MCF 10A (cell line): ENCODE measurements at regions not wholly inside any gene's neighbourhood (a gene's known extent, or its start where the extent isn't known, plus 50 kb on each side); places are given as distances from the start of the nearest gene placed in this dataset.
A peak's percentile ranks its signal among the peaks of the same experiment; 100 is the strongest.

Experiments
- BruUV-seq: library from RNA; stranded (reverse); fragments of 400-500 nt; replicated peaks from 2 replicates; lab custom pipeline; 2021; lab: Mats Ljungman, UMichigan
- CTCF ChIA-PET: fragments of 300-600 bp; sonication (Branson Sonifier 250); formaldehyde crosslinking; extraction: SDS; loops from one replicate; lab custom pipeline; 2021; ENCODE audit warnings: antibody characterized with exemption, inconsistent platforms; lab: Yijun Ruan, JAX
- POLR2A ChIA-PET: fragments of 300-600, 350-650 bp; sonication (Branson Sonifier 250); formaldehyde crosslinking; extraction: SDS; loops from one replicate; lab custom pipeline; 2020; ENCODE audit warnings: antibody characterized with exemption, inconsistent platforms; lab: Yijun Ruan, JAX
- DNase-seq: peaks from one replicate; pipeline ENCODE4 v3.0.0-alpha.2; 2018; ENCODE audit not compliant: unreplicated experiment
- H3K27ac Mint-ChIP-seq: one replicate; pipeline ENCODE4 v1.8.0; 2022; ENCODE audit warnings: mild to moderate bottlenecking, low read depth, mixed read lengths; ENCODE audit not compliant: unreplicated experiment
- H3K27me3 Mint-ChIP-seq: one replicate; pipeline ENCODE4 v1.8.0; 2022; ENCODE audit warnings: mixed read lengths; ENCODE audit not compliant: insufficient read depth, unreplicated experiment
- H3K36me3 Mint-ChIP-seq: one replicate; pipeline ENCODE4 v1.8.0; 2022; ENCODE audit warnings: mild to moderate bottlenecking, moderate library complexity, mixed read lengths; ENCODE audit not compliant: insufficient read depth, unreplicated experiment
- H3K4me1 Mint-ChIP-seq: one replicate; pipeline ENCODE4 v1.8.0; 2022; ENCODE audit warnings: mixed read lengths; ENCODE audit not compliant: insufficient read depth, unreplicated experiment
- H3K4me3 Mint-ChIP-seq: one replicate; pipeline ENCODE4 v1.8.0; 2022; ENCODE audit warnings: mild to moderate bottlenecking, moderate library complexity, mixed read lengths; ENCODE audit not compliant: unreplicated experiment
- H3K9me3 Mint-ChIP-seq: one replicate; pipeline ENCODE4 v1.8.0; 2022; ENCODE audit warnings: mixed read lengths; ENCODE audit not compliant: unreplicated experiment
- CTCF ChIP-seq: fragments of 200-600 bp; IDR thresholded peaks from one replicate; pipeline ENCODE4 v1.8.0; 2022; ENCODE audit warnings: antibody characterized with exemption, mild to moderate bottlenecking; ENCODE audit not compliant: unreplicated experiment
- intact Hi-C: fragments of 100-400 bp; cut with micrococcal nuclease; formaldehyde crosslinking; loops from 2 replicates; pipeline ENCODE4 v1.14.1; 2022

GRCh38 chr10:117675514-117676055 lies 133.0 kb downstream of the EMX2 start:
- no peaks in the 10 kb centered on the region for H3K9me3 Mint-ChIP-seq
- no peak for DNase-seq
- TF ChIP-seq CTCF, result no peak
- no TSS peak for BruUV-seq
- H3K27me3 Mint-ChIP-seq, result no peaks in the 10 kb centered on the region
- POLR2A ChIA-PET, result interaction anchor here (1.0 kb wide), 1 partner anchor 10 kb away, joined by 3 read pairs; no protein-coding TSS in a partner anchor
- H3K4me1 Mint-ChIP-seq, result peaks cover 27% of the 10 kb centered on the region
- no peak overlapping the region for H3K27ac Mint-ChIP-seq
- CTCF ChIA-PET, result interaction anchor here (0.7 kb wide), 1 partner anchor 137 kb away, joined by 3 read pairs; no protein-coding TSS in a partner anchor
- intact Hi-C loops, result loop anchor here (10.0 kb wide), 1 partner anchor 369 kb away; the partner anchor contains the start of gene RAB11FIP2
- H3K36me3 Mint-ChIP-seq, result peaks cover 5% of the 10 kb centered on the region
- H3K4me3 Mint-ChIP-seq, result no peak overlapping the region

- peak; percentile 87 for DNase-seq
- no TSS peak for BruUV-seq
- Mint-ChIP-seq H3K27me3 (no peaks in the 10 kb centered on the region), H3K4me1 (peaks cover 27% of the 10 kb centered on the region), H3K4me3 (no peak overlapping the region), H3K9me3 (no peaks in the 10 kb centered on the region), H3K27ac (peak overlapping the region; percentile 92), H3K36me3 (peaks cover 5% of the 10 kb centered on the region)
- intact Hi-C loops, result loop anchor here (10.0 kb wide), 1 partner anchor 368 kb away; the partner anchor contains the start of gene RAB11FIP2
- TF ChIP-seq CTCF, result no peak
- CTCF ChIA-PET, result interaction anchor here (0.6 to 1.3 kb wide), 3 partner anchors 9 to 666 kb away, joined by 3 to 4 read pairs (median 3); no protein-coding TSS in a partner anchor
- POLR2A ChIA-PET, result interaction anchor here (0.7 to 2.8 kb wide), 8 partner anchors 9 to 369 kb away, joined by 3 to 11 read pairs (median 4); partner anchors contain the start of gene RAB11FIP2
These were observed 134.7 kb downstream of the EMX2 start for GRCh38 chr10:117677239-117677638.

- intact Hi-C loops, result loop anchor here (10.0 kb wide), 1 partner anchor 367 kb away; the partner anchor contains the start of gene RAB11FIP2
- no peak for TF ChIP-seq CTCF
- Mint-ChIP-seq H3K4me3 (no peak overlapping the region), H3K4me1 (peaks cover 27% of the 10 kb centered on the region), H3K9me3 (no peaks in the 10 kb centered on the region), H3K27me3 (no peaks in the 10 kb centered on the region), H3K27ac (no peak overlapping the region), H3K36me3 (peaks cover 5% of the 10 kb centered on the region)
- ChIA-PET POLR2A (interaction anchor here (0.6 to 2.8 kb wide), 8 partner anchors 8 to 1780 kb away, joined by 3 to 11 read pairs (median 3); partner anchors contain the start of gene RAB11FIP2), CTCF (interaction anchor here (0.6 to 1.2 kb wide), 2 partner anchors 12 to 85 kb away, joined by 3 read pairs; no protein-coding TSS in a partner anchor)
- DNase-seq, result peak; percentile 48
- no TSS peak for BruUV-seq
These were observed 135.4 kb downstream of the EMX2 start for GRCh38 chr10:117677890-117678500.

- Mint-ChIP-seq H3K36me3 (peaks cover 7% of the 10 kb centered on the region), H3K4me1 (peaks cover 33% of the 10 kb centered on the region), H3K27ac (no peak overlapping the region), H3K27me3 (no peaks in the 10 kb centered on the region), H3K9me3 (no peaks in the 10 kb centered on the region), H3K4me3 (no peak overlapping the region)
- TF ChIP-seq CTCF, result no peak
- intact Hi-C loops, result loop anchor here (5.0 to 10.0 kb wide), 2 partner anchors 146 to 562 kb away; no protein-coding TSS in a partner anchor
- BruUV-seq, result no TSS peak
- POLR2A ChIA-PET, result no interaction called here
- DNase-seq, result no peak
- CTCF ChIA-PET, result no interaction called here
These were observed 138.1 kb downstream of the EMX2 start for GRCh38 chr10:117680601-117681000.
